ENCODE measurements at regions not wholly inside any gene's neighbourhood (a gene's known extent, or its start where the extent isn't known, plus 50 kb on each side); places are given as distances from the start of the nearest gene placed in this dataset.
"Not testable (repeated sequence)": the region's sequence is repeated elsewhere in the genome, so short reads cannot be mapped to it uniquely, and the experiment has no call there.

DNA sequence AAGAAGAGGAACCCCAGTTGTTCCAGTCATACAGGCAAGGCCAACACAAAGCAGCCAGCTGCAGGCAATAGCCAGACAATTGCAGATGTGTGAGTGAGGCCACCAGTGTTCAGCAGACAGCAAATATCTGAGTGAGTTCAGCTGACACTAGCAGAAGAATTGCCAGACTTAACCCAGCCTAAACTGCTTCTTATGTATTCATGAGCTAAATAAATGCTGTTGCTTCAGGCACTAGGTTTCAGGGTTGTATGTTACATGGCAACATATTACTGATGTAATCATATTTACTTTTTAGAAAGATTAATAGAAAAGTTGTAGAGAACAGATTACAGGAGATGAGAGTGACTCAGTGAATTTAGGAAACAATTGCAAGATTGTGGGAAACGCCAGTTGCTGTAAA, 129.8 kb upstream of the CHODL start:
- POLR2A ChIA-PET = no interaction called here
- CTCF ChIA-PET = no interaction called here
- TF ChIP-seq FOXK2 (IDR thresholded peaks at IDR 0.05) (no peak), SUZ12 (IDR thresholded peaks at IDR 0.05) (no peak), FOXA1 (IDR thresholded peaks at IDR 0.05) (no peak), ZNF384 (IDR thresholded peaks at IDR 0.05) (no peak), SP1 (IDR thresholded peaks at IDR 0.05) (no peak), L3MBTL2 (conservative IDR thresholded peaks at IDR 0.05) (no peak), BHLHE40 (IDR thresholded peaks at IDR 0.05; ENCODE audit: borderline replicate concordance) (no peak), TARDBP (IDR thresholded peaks at IDR 0.05) (no peak), CTBP1 (IDR thresholded peaks at IDR 0.05; ENCODE audit: borderline replicate concordance) (no peak), HDGF (IDR thresholded peaks at IDR 0.05; ENCODE audit: borderline replicate concordance) (no peak), LEF1 (IDR thresholded peaks at IDR 0.05; ENCODE audit: borderline replicate concordance) (no peak), ELF4 (IDR thresholded peaks at IDR 0.05) (no peak), NFRKB (IDR thresholded peaks at IDR 0.05) (no peak), ARNT (IDR thresholded peaks at IDR 0.05) (no peak), FOXM1 (IDR thresholded peaks at IDR 0.05; ENCODE audit: borderline replicate concordance) (no peak)
- TF ChIP-seq, protein P1, sequence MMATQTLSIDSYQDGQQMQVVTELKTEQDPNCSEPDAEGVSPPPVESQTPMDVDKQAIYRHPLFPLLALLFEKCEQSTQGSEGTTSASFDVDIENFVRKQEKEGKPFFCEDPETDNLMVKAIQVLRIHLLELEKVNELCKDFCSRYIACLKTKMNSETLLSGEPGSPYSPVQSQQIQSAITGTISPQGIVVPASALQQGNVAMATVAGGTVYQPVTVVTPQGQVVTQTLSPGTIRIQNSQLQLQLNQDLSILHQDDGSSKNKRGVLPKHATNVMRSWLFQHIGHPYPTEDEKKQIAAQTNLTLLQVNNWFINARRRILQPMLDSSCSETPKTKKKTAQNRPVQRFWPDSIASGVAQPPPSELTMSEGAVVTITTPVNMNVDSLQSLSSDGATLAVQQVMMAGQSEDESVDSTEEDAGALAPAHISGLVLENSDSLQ (IDR thresholded peaks at IDR 0.05) = no peak
- no peak for DNase-seq (ENCODE audit: extremely low spot score)

DNA sequence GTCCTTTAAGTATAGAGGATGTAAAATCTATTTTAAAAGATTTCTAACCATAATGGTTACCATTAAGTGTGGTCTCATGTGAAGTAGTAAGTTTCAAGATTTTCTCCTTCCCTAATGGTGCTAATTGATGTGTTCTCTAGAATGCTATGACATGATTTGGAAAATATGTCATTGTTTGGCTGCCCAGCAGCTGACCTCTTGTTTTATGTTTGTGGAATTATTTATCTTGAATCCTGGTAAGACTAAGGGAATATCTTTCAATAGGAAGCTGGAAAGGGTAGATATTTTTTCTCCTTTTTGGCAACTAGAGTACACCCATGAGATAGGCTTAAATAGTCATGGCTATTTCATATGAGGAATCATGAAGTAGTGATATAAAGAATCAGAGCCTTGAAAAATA, 139.8 kb upstream of the CHODL start:
- no peak for TF ChIP-seq CTBP1 (IDR thresholded peaks at IDR 0.05; ENCODE audit: borderline replicate concordance)
- no peak for TF ChIP-seq FOXM1 (IDR thresholded peaks at IDR 0.05; ENCODE audit: borderline replicate concordance)
- no peak for TF ChIP-seq SP1 (IDR thresholded peaks at IDR 0.05)
- TF ChIP-seq ZNF384 (IDR thresholded peaks at IDR 0.05) = no peak
- TF ChIP-seq FOXA1 (IDR thresholded peaks at IDR 0.05) = no peak
- no peak for TF ChIP-seq FOXK2 (IDR thresholded peaks at IDR 0.05)
- TF ChIP-seq TARDBP (IDR thresholded peaks at IDR 0.05) = no peak
- TF ChIP-seq NFRKB (IDR thresholded peaks at IDR 0.05) = no peak
- TF ChIP-seq BHLHE40 (IDR thresholded peaks at IDR 0.05; ENCODE audit: borderline replicate concordance) = no peak
- TF ChIP-seq SUZ12 (IDR thresholded peaks at IDR 0.05) = no peak
- TF ChIP-seq, protein P1 (IDR thresholded peaks at IDR 0.05) = no peak
- no peak for TF ChIP-seq HDGF (IDR thresholded peaks at IDR 0.05; ENCODE audit: borderline replicate concordance)
- TF ChIP-seq ELF4 (IDR thresholded peaks at IDR 0.05) = no peak
- no peak for TF ChIP-seq L3MBTL2 (conservative IDR thresholded peaks at IDR 0.05)
- no peak for TF ChIP-seq LEF1 (IDR thresholded peaks at IDR 0.05; ENCODE audit: borderline replicate concordance)
- TF ChIP-seq ARNT (IDR thresholded peaks at IDR 0.05) = no peak
- DNase-seq (ENCODE audit: extremely low spot score) = no peak
- CTCF ChIA-PET = no interaction called here
- POLR2A ChIA-PET = no interaction called here

DNA sequence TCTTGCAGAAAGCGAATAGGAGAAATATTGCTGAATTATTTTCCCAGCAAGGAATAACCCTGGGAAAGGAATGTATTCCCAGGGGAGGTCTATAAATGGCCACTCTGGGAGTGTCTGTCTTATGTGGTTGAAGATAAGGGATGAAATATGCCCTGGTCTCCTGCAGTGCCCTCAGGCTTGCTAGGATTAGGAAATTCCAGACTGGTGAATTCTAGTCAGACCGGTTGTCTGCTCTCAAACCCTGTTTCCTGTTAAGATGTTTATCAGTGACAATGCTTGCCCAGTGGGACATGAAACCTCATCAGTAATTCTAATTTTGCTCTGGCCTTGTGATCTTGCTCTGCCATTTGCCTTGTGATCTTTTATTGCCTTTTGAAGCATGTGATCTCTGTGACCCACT, 148.2 kb upstream of the CHODL start:
- POLR2A ChIA-PET; CTCF ChIA-PET; DNase-seq (ENCODE audit: extremely low spot score): not testable (repeated sequence)

DNA sequence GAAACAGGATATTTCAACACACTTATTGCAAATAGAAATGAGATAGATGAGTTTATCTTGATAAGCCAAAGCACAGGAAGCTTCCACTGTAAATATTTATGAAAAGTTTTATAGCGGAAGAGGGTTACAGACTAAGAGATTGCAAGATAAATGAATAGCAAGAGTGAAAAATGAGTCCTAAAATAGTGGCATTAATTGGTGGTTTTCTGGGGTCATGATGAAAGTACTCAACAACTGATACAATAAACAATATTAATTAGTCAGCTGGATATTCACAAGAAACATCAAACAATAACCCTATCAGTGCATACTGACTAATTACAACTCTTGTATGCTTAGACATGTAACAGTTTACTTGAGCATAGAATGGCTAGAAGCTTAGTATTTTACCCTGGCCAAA, 154.8 kb upstream of the CHODL start:
- no peak for DNase-seq (ENCODE audit: extremely low spot score)
- POLR2A ChIA-PET = no interaction called here
- TF ChIP-seq ELF4 (IDR thresholded peaks at IDR 0.05) = no peak
- no peak for TF ChIP-seq FOXM1 (IDR thresholded peaks at IDR 0.05; ENCODE audit: borderline replicate concordance)
- TF ChIP-seq L3MBTL2 (conservative IDR thresholded peaks at IDR 0.05) = no peak
- no peak for TF ChIP-seq SP1 (IDR thresholded peaks at IDR 0.05)
- TF ChIP-seq FOXK2 (IDR thresholded peaks at IDR 0.05) = no peak
- TF ChIP-seq NFRKB (IDR thresholded peaks at IDR 0.05) = no peak
- CTCF ChIA-PET = no interaction called here

DNA sequence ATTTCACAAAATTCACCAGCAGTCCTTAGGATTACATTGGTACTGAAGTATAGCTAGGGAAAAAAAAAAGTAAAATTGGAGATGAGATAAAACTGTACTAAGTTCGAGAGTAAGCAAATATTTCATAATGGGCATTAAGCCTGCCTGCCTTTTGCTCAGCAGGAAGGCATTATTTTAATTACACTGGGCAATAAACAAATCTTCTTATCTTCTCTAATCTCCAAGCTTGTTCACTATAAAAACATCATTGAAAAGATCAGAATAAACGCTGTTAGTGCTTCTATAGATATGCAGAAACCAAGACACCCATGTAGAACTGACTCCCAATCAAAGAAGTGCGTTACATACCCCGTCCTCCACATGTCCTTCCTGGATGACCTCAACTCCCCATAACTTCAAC, 174.2 kb upstream of the CHODL start:
- ChIA-PET POLR2A (no interaction called here), CTCF (no interaction called here)
- TF ChIP-seq NFRKB (IDR thresholded peaks at IDR 0.05) (no peak), SUZ12 (IDR thresholded peaks at IDR 0.05) (no peak), FOXA1 (IDR thresholded peaks at IDR 0.05) (no peak), ARNT (IDR thresholded peaks at IDR 0.05) (no peak), LEF1 (IDR thresholded peaks at IDR 0.05; ENCODE audit: borderline replicate concordance) (no peak), SP1 (IDR thresholded peaks at IDR 0.05) (no peak), TARDBP (IDR thresholded peaks at IDR 0.05) (no peak), CTBP1 (IDR thresholded peaks at IDR 0.05; ENCODE audit: borderline replicate concordance) (no peak), L3MBTL2 (conservative IDR thresholded peaks at IDR 0.05) (no peak), HDGF (IDR thresholded peaks at IDR 0.05; ENCODE audit: borderline replicate concordance) (no peak), ELF4 (IDR thresholded peaks at IDR 0.05) (no peak)
- peak; percentile 25 for DNase-seq (ENCODE audit: extremely low spot score)

DNA sequence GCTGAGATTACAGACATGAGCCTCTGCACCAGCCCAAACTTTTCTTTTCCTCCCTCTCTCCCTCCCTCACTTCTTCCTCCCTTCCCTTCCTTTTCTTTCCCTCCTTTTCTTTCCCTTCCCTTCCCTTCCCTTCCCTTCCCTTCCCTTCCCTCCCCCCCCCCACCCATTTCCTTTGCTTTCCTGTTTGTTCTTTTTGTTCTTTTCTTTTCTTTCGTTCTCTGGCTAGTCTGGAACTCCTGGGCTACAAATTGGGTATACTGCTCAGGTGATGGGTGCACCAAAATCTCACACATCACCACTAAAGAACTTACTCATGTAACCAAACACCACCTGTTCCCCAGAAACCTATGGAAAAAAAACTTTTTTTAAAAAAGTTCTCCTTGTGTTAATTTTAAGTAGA, 174.8 kb upstream of the CHODL start:
- TF ChIP-seq LEF1 (IDR thresholded peaks at IDR 0.05; ENCODE audit: borderline replicate concordance) (no peak), BHLHE40 (IDR thresholded peaks at IDR 0.05; ENCODE audit: borderline replicate concordance) (no peak), ZNF384 (IDR thresholded peaks at IDR 0.05) (no peak), HDGF (IDR thresholded peaks at IDR 0.05; ENCODE audit: borderline replicate concordance) (no peak), SP1 (IDR thresholded peaks at IDR 0.05) (no peak), FOXM1 (IDR thresholded peaks at IDR 0.05; ENCODE audit: borderline replicate concordance) (no peak), NFRKB (IDR thresholded peaks at IDR 0.05) (no peak)
- TF ChIP-seq, protein P1 (IDR thresholded peaks at IDR 0.05) = no peak
- no peak for DNase-seq (ENCODE audit: extremely low spot score)
- POLR2A ChIA-PET = no interaction called here
- CTCF ChIA-PET = no interaction called here

DNA sequence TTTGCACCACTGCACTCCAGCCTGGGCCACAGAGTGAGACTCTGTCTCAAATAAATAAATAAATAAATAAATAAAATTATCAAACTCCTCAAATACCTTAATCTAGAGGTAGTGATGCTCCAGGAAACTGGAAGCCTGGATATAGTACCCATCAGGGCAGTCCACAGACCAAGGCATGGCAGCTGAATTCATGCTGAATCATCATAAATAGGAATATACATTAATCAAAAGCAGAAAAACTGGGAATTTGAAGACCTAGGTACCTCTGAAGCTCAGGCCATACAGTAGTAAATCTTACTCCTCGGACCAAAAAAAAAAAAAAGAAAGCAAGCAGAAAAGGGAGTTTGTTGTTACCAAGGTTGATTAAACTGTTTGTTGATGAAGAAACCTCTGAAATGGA, 184.2 kb upstream of the CHODL start:
- POLR2A ChIA-PET = no interaction called here
- CTCF ChIA-PET = no interaction called here
- DNase-seq (ENCODE audit: extremely low spot score) = no peak
- no peak for TF ChIP-seq ZNF384 (IDR thresholded peaks at IDR 0.05)
- TF ChIP-seq FOXA1 (IDR thresholded peaks at IDR 0.05) = no peak
- TF ChIP-seq ARNT (IDR thresholded peaks at IDR 0.05) = no peak
- TF ChIP-seq FOXM1 (IDR thresholded peaks at IDR 0.05; ENCODE audit: borderline replicate concordance) = no peak
- no peak for TF ChIP-seq SP1 (IDR thresholded peaks at IDR 0.05)
- no peak for TF ChIP-seq SUZ12 (IDR thresholded peaks at IDR 0.05)
- TF ChIP-seq HDGF (IDR thresholded peaks at IDR 0.05; ENCODE audit: borderline replicate concordance) = no peak
- TF ChIP-seq BHLHE40 (IDR thresholded peaks at IDR 0.05; ENCODE audit: borderline replicate concordance) = no peak
- no peak for TF ChIP-seq ELF4 (IDR thresholded peaks at IDR 0.05)
